Transverse colon (tissue), 4 donors: ENCODE measurements at regions not wholly inside any gene's neighbourhood (a gene's known extent, or its start where the extent isn't known, plus 50 kb on each side); places are given as distances from the start of the nearest gene placed in this dataset.

Source experiments
- EP300 ChIP-seq: sonication (generic); formaldehyde crosslinking; IDR thresholded peaks from one replicate; pipeline ENCODE4 v1.6.1; 2017; ENCODE audit warnings: antibody characterized with exemption, low read depth
- POLR2AphosphoS5 ChIP-seq, 3 donors: sonication (generic); formaldehyde crosslinking; IDR thresholded peaks; one replicate each; pipeline ENCODE4 v1.6.1; 2016; ENCODE audit warnings: antibody characterized with exemption in 3 of 3
- TF ChIP-seq, protein P1 (sequence below), 5 experiments: fragments of 200-600 bp in 3 of 5; fragments of 450-650 bp in 2 of 5; sonication (generic) in 3 of 5; IDR thresholded peaks; 1 replicate in 2 of 5; 2 replicates in 3 of 5; pipeline ENCODE4 v1.5.1; 2016 to 2017; ENCODE audit warnings: antibody characterized with exemption in 5 of 5, inconsistent platforms in 3 of 5, mild to moderate bottlenecking in 2 of 5, moderate library complexity in 1 of 5

DNA sequence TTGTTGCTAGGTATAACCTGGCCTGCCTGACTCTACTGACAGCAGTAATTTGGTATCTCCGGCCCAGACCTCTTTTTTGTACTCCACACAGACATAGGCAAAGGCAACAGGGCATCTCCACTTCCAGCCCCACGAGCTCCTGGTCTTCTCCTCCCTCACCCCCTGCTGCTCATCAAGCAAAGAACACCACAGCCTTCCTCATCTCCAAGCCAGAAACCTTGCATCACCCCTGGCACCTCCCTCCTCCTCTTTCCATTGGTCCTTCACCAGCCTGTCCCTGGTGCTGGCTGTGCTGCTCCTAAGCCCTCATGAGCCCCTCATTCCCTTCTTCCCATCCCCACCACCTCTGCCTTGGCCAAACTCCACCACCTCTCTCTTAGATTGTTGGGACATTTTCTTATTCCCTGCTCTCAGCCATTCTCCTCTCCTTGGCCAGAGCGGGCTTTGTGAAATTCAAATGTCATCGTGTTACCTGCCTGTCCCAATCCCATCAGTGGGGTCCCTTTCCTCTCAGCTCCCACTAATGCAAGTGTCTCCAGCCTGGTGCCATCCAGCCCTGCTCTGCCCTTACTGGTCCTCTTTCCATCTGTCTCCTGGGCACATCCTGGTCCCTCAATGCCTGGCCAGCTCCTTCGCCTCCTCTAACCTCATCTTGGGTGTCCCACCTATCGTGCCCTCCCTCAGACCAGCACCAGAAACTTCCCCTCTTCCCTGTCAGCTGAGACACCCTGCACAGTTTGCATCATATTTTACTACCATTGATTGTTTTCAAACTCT, 77.4 kb downstream of the INHBB start:
- TF ChIP-seq, protein P1, sequence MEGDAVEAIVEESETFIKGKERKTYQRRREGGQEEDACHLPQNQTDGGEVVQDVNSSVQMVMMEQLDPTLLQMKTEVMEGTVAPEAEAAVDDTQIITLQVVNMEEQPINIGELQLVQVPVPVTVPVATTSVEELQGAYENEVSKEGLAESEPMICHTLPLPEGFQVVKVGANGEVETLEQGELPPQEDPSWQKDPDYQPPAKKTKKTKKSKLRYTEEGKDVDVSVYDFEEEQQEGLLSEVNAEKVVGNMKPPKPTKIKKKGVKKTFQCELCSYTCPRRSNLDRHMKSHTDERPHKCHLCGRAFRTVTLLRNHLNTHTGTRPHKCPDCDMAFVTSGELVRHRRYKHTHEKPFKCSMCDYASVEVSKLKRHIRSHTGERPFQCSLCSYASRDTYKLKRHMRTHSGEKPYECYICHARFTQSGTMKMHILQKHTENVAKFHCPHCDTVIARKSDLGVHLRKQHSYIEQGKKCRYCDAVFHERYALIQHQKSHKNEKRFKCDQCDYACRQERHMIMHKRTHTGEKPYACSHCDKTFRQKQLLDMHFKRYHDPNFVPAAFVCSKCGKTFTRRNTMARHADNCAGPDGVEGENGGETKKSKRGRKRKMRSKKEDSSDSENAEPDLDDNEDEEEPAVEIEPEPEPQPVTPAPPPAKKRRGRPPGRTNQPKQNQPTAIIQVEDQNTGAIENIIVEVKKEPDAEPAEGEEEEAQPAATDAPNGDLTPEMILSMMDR (IDR thresholded peaks at IDR 0.05), result no peak
- TF ChIP-seq POLR2AphosphoS5 (IDR thresholded peaks at IDR 0.05) (no peak), EP300 (no peak)
